Hepatic stellate cell (primary cell): ENCODE measurements at regions not wholly inside any gene's neighbourhood (a gene's known extent, or its start where the extent isn't known, plus 50 kb on each side); places are given as distances from the start of the nearest gene placed in this dataset.
"Not testable (repeated sequence)": the region's sequence is repeated elsewhere in the genome, so short reads cannot be mapped to it uniquely, and the experiment has no call there.

Experiments used
- DNase-seq: peaks from one replicate; pipeline ENCODE4 v3.0.0; 2011; ENCODE audit warnings: low spot score

- DNase-seq: no peak
These were observed 52.5 kb upstream of the NBL1 start for GRCh38 chr1:19591482-19592091.

- DNase-seq: no peak
These were observed 58.6 kb upstream of the NBL1 start for GRCh38 chr1:19585507-19585906.

GRCh38 chr1:19582318-19582717 is 61.8 kb upstream of the NBL1 start:
- no peak for DNase-seq

GRCh38 chr1:19581381-19581780 is 62.7 kb upstream of the NBL1 start:
- DNase-seq: no peak

GRCh38 chr1:19577561-19577960 is 66.5 kb upstream of the NBL1 start:
- no peak for DNase-seq

- no peak for DNase-seq
These were observed 67.1 kb upstream of the NBL1 start for GRCh38 chr1:19577036-19577435.

GRCh38 chr1:19569786-19570185 is 74.3 kb upstream of the NBL1 start:
- no peak for DNase-seq

GRCh38 chr1:19567041-19567440 is 77.1 kb upstream of the NBL1 start:
- no peak for DNase-seq

GRCh38 chr1:19564366-19564765 is 79.0 kb upstream of the CAPZB start:
- no peak for DNase-seq

- peak; percentile 64 for DNase-seq
These were observed 78.2 kb upstream of the CAPZB start for GRCh38 chr1:19563324-19564097.

GRCh38 chr1:19562847-19563246 is 77.5 kb upstream of the CAPZB start:
- no peak for DNase-seq

- no peak for DNase-seq
These were observed 75.1 kb upstream of the CAPZB start for GRCh38 chr1:19560480-19560879.

GRCh38 chr1:19559641-19560040 is 74.3 kb upstream of the CAPZB start:
- peak; percentile 48 for DNase-seq

GRCh38 chr1:19557609-19558051 is 72.3 kb upstream of the CAPZB start:
- DNase-seq: no peak

- no peak for DNase-seq
These were observed 68.8 kb upstream of the CAPZB start for GRCh38 chr1:19554090-19554489.

- no peak for DNase-seq
These were observed 67.1 kb upstream of the CAPZB start for GRCh38 chr1:19552291-19553010.

- not testable (repeated sequence) for DNase-seq
These were observed 66.5 kb upstream of the CAPZB start for GRCh38 chr1:19551837-19552236.

- not testable (repeated sequence) for DNase-seq
These were observed 65.1 kb upstream of the CAPZB start for GRCh38 chr1:19550437-19550836.

GRCh38 chr1:19547814-19548213 is 62.5 kb upstream of the CAPZB start:
- no peak for DNase-seq

- no peak for DNase-seq
These were observed 51.2 kb upstream of the CAPZB start for GRCh38 chr1:19536519-19536918.

- no peak for DNase-seq
These were observed 49.9 kb upstream of the CAPZB start for GRCh38 chr1:19535214-19535613.
